PC-3 (cell line): ENCODE measurements at regions not wholly inside any gene's neighbourhood (a gene's known extent, or its start where the extent isn't known, plus 50 kb on each side); places are given as distances from the start of the nearest gene placed in this dataset.
"Not testable (repeated sequence)": the region's sequence is repeated elsewhere in the genome, so short reads cannot be mapped to it uniquely, and the experiment has no call there.

Experiments used
- ATAC-seq: fragments of 200-7000 bp; cut with Tn5 transposase; 2 replicates; pipeline ENCODE4 v1.9.1; 2020; ENCODE audit warnings: mild to moderate bottlenecking, moderate library complexity
- BruUV-seq: library from RNA; stranded (reverse); fragments of 400-500 nt; replicated peaks from 2 replicates; lab custom pipeline; 2021; lab: Mats Ljungman, UMichigan
- CTCF ChIA-PET: fragments of 300-600 bp; sonication (Branson Sonifier 250); formaldehyde crosslinking; loops from one replicate; lab custom pipeline; 2022; ENCODE audit warnings: antibody characterized with exemption; lab: Charles Lee
- POLR2A ChIA-PET: fragments of 300-600 bp; sonication (Branson Sonifier 250); formaldehyde crosslinking; loops from one replicate; lab custom pipeline; 2022; ENCODE audit warnings: antibody characterized with exemption; ENCODE audit not compliant: unreplicated experiment; lab: Charles Lee
- DNase-seq: peaks from one replicate; pipeline ENCODE4 v3.0.0-alpha.2; 2015
- H2AFZ ChIP-seq: fragments of 300-600 bp; sonication (generic); 2 replicates; pipeline ENCODE4 v1.6.0; 2016; ENCODE audit warnings: antibody characterized with exemption, low read length
- H3F3A ChIP-seq: fragments of 300-600 bp; sonication (generic); one replicate; pipeline ENCODE4 v1.6.0; 2017; ENCODE audit warnings: antibody characterized with exemption, low read length, control low read depth, mild to moderate bottlenecking; ENCODE audit not compliant: unreplicated experiment
- H3K27ac ChIP-seq: fragments of 300-600 bp; sonication (generic); 2 replicates; pipeline ENCODE4 v1.5.1; 2016; ENCODE audit warnings: mild to moderate bottlenecking, low read length
- H3K27me3 ChIP-seq: fragments of 300-600 bp; sonication (generic); 2 replicates; pipeline ENCODE4 v1.6.1; 2016; ENCODE audit warnings: low read length, mixed read lengths
- H3K36me3 ChIP-seq: fragments of 300-600 bp; sonication (generic); 2 replicates; pipeline ENCODE4 v1.6.1; 2016; ENCODE audit warnings: low read depth, mixed run types, low read length, mixed read lengths
- H3K4me1 ChIP-seq: fragments of 300-600 bp; sonication (generic); 2 replicates; pipeline ENCODE4 v1.5.1; 2016; ENCODE audit warnings: low read length; ENCODE audit not compliant: insufficient read depth
- H3K4me2 ChIP-seq: fragments of 300-600 bp; sonication (generic); 2 replicates; pipeline ENCODE4 v1.6.0; 2016; ENCODE audit warnings: low read length
- H3K4me3 ChIP-seq: fragments of 300-600 bp; sonication (generic); 2 replicates; pipeline ENCODE4 v1.5.1; 2016; ENCODE audit warnings: mild to moderate bottlenecking, low read length, mixed read lengths
- H3K79me2 ChIP-seq: fragments of 300-600 bp; sonication (generic); 2 replicates; pipeline ENCODE4 v1.6.1; 2017; ENCODE audit warnings: low read length, mixed read lengths
- H3K9ac ChIP-seq: fragments of 300-600 bp; sonication (generic); 2 replicates; pipeline ENCODE4 v1.6.0; 2016; ENCODE audit warnings: mild to moderate bottlenecking, low read length
- H3K9me2 ChIP-seq: fragments of 300-600 bp; sonication (generic); replicated peaks from 2 replicates; pipeline ENCODE4 v1.6.1; 2016; ENCODE audit warnings: mixed run types, low read length, mixed read lengths
- H3K9me3 ChIP-seq: fragments of 300-600 bp; sonication (generic); 2 replicates; pipeline ENCODE4 v1.6.1; 2016; ENCODE audit warnings: low read length, mixed read lengths
- H4K20me1 ChIP-seq: fragments of 300-600 bp; sonication (generic); 2 replicates; pipeline ENCODE4 v1.6.1; 2016; ENCODE audit warnings: low read length, mixed read lengths
- EZH2 ChIP-seq: fragments of 300-600 bp; sonication (generic); IDR thresholded peaks from one replicate; pipeline ENCODE4 v1.6.1; 2017; ENCODE audit warnings: antibody characterized with exemption, mild to moderate bottlenecking, low read length; ENCODE audit not compliant: unreplicated experiment
- EZH2phosphoT487 ChIP-seq: fragments of 300-600 bp; sonication (generic); IDR thresholded peaks from 2 replicates; pipeline ENCODE4 v1.6.1; 2018; ENCODE audit warnings: mild to moderate bottlenecking, antibody characterized with exemption, low read length, borderline replicate concordance
- intact Hi-C: fragments of 100-400 bp; cut with micrococcal nuclease; formaldehyde crosslinking; loops from 2 replicates; pipeline ENCODE4 v1.9.0; 2023
- TF ChIP-seq, protein P1 (sequence below): fragments of 300-600 bp; sonication (generic); conservative IDR thresholded peaks from 2 replicates; pipeline ENCODE4 v1.5.1; 2017; ENCODE audit warnings: antibody characterized with exemption, low read depth, mild to moderate bottlenecking, low read length

DNA sequence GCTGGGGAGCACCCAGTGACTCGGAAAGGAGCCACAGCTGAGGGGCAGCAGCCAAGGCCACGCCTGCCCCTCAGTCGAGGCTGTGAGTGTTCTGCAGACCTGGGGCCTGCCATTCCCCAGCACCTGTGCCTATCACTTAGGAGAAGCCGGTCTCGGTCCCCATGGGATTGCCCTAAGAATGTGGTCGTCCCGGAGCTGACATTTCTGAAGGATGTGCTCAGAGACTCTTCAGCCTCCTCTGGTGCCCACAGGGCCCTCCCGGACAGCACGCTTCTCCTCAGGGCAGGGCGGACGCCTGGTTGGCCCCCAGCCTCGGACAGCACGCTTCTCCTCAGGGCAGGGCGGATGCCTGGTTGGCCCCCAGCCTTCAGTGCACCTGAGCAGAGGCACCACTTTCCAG, 223.9 kb downstream of the ERMARD start:
- Histone ChIP-seq H3K9me3 (no peaks in the 10 kb centered on the region), H2AFZ (no peak overlapping the region), H4K20me1 (no peaks in the 10 kb centered on the region), H3K9ac (no peak overlapping the region), H3K36me3 (no peaks in the 10 kb centered on the region), H3F3A (no peaks in the 10 kb centered on the region), H3K27ac (no peak overlapping the region), H3K4me2 (no peak overlapping the region), H3K9me2 (no peaks in the 10 kb centered on the region), H3K4me3 (no peak overlapping the region), H3K27me3 (no peaks in the 10 kb centered on the region), H3K79me2 (no peaks in the 10 kb centered on the region), H3K4me1 (no peaks in the 10 kb centered on the region)
- no TSS peak for BruUV-seq
- ATAC-seq, result no peak
- intact Hi-C loops, result no loop called here
- CTCF ChIA-PET, result no interaction called here
- no peak for DNase-seq
- TF ChIP-seq EZH2 (no peak), EZH2phosphoT487 (no peak)
- TF ChIP-seq, protein P1, sequence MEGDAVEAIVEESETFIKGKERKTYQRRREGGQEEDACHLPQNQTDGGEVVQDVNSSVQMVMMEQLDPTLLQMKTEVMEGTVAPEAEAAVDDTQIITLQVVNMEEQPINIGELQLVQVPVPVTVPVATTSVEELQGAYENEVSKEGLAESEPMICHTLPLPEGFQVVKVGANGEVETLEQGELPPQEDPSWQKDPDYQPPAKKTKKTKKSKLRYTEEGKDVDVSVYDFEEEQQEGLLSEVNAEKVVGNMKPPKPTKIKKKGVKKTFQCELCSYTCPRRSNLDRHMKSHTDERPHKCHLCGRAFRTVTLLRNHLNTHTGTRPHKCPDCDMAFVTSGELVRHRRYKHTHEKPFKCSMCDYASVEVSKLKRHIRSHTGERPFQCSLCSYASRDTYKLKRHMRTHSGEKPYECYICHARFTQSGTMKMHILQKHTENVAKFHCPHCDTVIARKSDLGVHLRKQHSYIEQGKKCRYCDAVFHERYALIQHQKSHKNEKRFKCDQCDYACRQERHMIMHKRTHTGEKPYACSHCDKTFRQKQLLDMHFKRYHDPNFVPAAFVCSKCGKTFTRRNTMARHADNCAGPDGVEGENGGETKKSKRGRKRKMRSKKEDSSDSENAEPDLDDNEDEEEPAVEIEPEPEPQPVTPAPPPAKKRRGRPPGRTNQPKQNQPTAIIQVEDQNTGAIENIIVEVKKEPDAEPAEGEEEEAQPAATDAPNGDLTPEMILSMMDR, result no peak
- POLR2A ChIA-PET, result no interaction called here

DNA sequence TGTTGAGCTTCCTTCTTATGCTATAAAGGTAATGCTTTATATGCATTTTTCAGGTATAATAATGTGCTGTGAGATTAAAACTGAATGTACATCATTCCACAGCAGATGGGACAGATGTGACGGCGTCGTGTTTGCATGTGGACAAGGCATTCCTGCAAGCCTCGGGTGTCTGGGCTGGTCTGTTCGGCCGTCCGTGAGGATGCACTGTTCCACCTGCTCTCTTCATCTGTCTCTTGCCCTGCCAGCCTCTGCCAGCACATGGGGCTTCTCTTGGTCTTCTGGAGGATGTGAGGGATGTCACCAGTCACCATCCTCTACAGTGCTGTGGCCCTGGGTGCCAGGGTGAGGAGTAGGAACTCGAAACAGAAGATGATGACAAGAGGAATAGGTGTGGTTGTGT, 223.2 kb downstream of the ERMARD start:
- no peaks in the 10 kb centered on the region for H3K36me3 ChIP-seq
- CTCF ChIA-PET, result no interaction called here

DNA sequence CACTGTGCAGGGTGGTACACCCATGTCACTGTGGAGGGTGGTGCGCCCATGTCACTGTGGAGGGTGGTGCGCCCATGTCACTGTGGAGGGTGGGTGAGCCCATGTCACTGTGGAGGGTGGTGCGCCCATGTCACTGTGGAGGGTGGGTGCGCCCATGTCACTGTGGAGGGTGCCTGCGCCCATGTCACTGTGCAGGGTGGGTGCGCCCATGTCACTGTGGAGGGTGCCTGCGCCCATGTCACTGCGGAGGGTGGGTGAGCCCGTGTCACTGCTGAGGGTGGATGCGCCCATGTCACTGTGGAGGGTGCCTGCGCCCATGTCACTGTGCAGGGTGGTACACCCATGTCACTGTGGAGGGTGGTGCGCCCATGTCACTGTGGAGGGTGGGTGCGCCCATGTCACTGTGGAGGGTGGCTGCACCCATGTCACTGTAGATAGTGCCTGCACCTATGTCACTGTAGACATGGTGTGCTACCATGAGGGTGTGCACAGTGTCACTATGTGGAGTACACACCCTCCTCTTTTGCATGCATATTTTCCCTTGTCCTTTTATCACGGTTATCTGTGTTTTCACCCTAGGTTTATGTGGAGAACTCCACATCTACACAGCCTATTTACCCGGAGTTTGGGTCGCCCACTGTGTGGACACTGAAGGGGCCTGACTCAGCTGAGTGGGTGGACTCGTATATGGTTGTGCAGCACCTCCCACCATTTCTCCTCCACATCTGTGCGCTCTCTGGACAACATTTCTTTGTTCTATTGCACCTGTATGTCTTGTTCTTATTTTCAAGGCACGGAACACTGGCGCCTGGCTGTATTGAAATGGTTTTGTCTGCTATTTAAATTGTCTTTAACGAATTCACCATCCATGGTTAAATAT, 222.4 kb downstream of the ERMARD start:
- H4K20me1 ChIP-seq, H2AFZ ChIP-seq, H3K36me3 ChIP-seq, CTCF ChIA-PET, H3F3A ChIP-seq, POLR2A ChIA-PET, H3K27me3 ChIP-seq, intact Hi-C loops, H3K79me2 ChIP-seq, H3K9me3 ChIP-seq, H3K9ac ChIP-seq, H3K4me3 ChIP-seq, H3K4me2 ChIP-seq, DNase-seq, H3K9me2 ChIP-seq, BruUV-seq, ATAC-seq, H3K4me1 ChIP-seq, H3K27ac ChIP-seq: not testable (repeated sequence)

More for the DNA sequence above, 223.2 kb downstream of the ERMARD start:
- no peak overlapping the region for H3K4me3 ChIP-seq
- TF ChIP-seq EZH2phosphoT487, result no peak
- no peak for TF ChIP-seq EZH2
- TF ChIP-seq, protein P1, result no peak
- no TSS peak for BruUV-seq
- ATAC-seq, result no peak
- no peak overlapping the region for H3K27ac ChIP-seq
- no peak overlapping the region for H3K9ac ChIP-seq
- intact Hi-C loops, result no loop called here
- no peak for DNase-seq
- POLR2A ChIA-PET, result no interaction called here
- no peak overlapping the region for H3K4me2 ChIP-seq
- no peaks in the 10 kb centered on the region for H3K9me2 ChIP-seq
- H3F3A ChIP-seq, result no peaks in the 10 kb centered on the region
- no peaks in the 10 kb centered on the region for H3K79me2 ChIP-seq
- no peaks in the 10 kb centered on the region for H3K9me3 ChIP-seq
- H3K4me1 ChIP-seq, result no peaks in the 10 kb centered on the region
- H3K27me3 ChIP-seq, result no peaks in the 10 kb centered on the region
- H4K20me1 ChIP-seq, result no peaks in the 10 kb centered on the region
- H2AFZ ChIP-seq, result no peak overlapping the region
